Activated CD4-positive, alpha-beta T cell treated with anti-CD3 and anti-CD28 coated beads for 36 hours (primary cell): ENCODE measurements at regions not wholly inside any gene's neighbourhood (a gene's known extent, or its start where the extent isn't known, plus 50 kb on each side); places are given as distances from the start of the nearest gene placed in this dataset.

Experiments
- ATAC-seq: fragments of 200-7000 bp; cut with Tn5 transposase; one replicate; pipeline ENCODE4 v1.10.0; 2021; ENCODE audit warnings: mild to moderate bottlenecking, moderate library complexity
- CTCF ChIA-PET: fragments of 350-600 bp; sonication (Branson Sonifier 250); formaldehyde crosslinking; loops from one replicate; lab custom pipeline; 2021; ENCODE audit warnings: antibody characterized with exemption; lab: Charles Lee
- POLR2A ChIA-PET: fragments of 350-600 bp; sonication (Branson Sonifier 250); formaldehyde crosslinking; loops from one replicate; lab custom pipeline; 2021; ENCODE audit warnings: antibody characterized with exemption, inconsistent platforms; lab: Charles Lee
- DNase-seq: peaks from one replicate; pipeline ENCODE4 v3.0.0-alpha.2; 2020
- H3K27ac Mint-ChIP-seq: one replicate; pipeline ENCODE4 v1.8.0; 2021; ENCODE audit warnings: mixed read lengths
- H3K27me3 Mint-ChIP-seq: one replicate; pipeline ENCODE4 v1.8.0; 2021; ENCODE audit warnings: mixed read lengths
- H3K36me3 Mint-ChIP-seq: one replicate; pipeline ENCODE4 v1.8.0; 2021; ENCODE audit warnings: low read depth, mixed read lengths
- H3K4me1 Mint-ChIP-seq: one replicate; pipeline ENCODE4 v1.8.0; 2021; ENCODE audit warnings: mixed read lengths
- H3K4me3 Mint-ChIP-seq: one replicate; pipeline ENCODE4 v1.8.0; 2021; ENCODE audit warnings: mild to moderate bottlenecking, moderate library complexity, mixed read lengths
- H3K9me3 Mint-ChIP-seq: one replicate; pipeline ENCODE4 v1.8.0; 2021; ENCODE audit warnings: low read depth, mixed read lengths
- intact Hi-C, 2 experiments: fragments of 100-400 bp; cut with DNase I in 1 of 2; cut with micrococcal nuclease in 1 of 2; formaldehyde crosslinking; loops; one replicate each; pipeline versions ENCODE4 v1.14.2 to v1.15.1; 2022 to 2024; cut with DNase I, micrococcal nuclease

DNA sequence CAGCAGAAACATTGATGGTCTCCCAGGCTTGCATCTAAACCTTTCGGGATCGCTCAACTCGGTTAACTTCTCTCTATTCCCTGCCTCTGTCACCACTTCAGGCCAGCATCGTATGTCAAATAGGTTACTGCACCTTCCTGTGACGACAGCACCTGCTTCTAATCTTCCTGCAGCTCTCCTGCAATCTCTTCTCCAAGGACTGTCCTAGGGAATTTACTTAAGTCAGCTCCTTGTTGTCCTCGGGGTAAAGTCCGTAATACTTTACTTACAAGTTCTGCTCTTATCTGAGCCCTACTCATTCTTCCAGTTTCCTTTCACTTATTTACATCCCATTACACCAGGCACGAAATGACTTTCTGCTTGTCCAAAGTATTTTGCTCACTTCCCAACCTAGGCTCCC, 372.7 kb upstream of the AKR1E2 start:
- Mint-ChIP-seq H3K4me1 (peaks cover 9% of the 10 kb centered on the region), H3K4me3 (no peak overlapping the region), H3K27me3 (peaks cover 7% of the 10 kb centered on the region), H3K9me3 (no peaks in the 10 kb centered on the region), H3K27ac (no peak overlapping the region), H3K36me3 (no peaks in the 10 kb centered on the region)
- ATAC-seq = no peak
- CTCF ChIA-PET = no interaction called here
- no peak for DNase-seq
- intact Hi-C loops = no loop called here
- POLR2A ChIA-PET = no interaction called here

DNA sequence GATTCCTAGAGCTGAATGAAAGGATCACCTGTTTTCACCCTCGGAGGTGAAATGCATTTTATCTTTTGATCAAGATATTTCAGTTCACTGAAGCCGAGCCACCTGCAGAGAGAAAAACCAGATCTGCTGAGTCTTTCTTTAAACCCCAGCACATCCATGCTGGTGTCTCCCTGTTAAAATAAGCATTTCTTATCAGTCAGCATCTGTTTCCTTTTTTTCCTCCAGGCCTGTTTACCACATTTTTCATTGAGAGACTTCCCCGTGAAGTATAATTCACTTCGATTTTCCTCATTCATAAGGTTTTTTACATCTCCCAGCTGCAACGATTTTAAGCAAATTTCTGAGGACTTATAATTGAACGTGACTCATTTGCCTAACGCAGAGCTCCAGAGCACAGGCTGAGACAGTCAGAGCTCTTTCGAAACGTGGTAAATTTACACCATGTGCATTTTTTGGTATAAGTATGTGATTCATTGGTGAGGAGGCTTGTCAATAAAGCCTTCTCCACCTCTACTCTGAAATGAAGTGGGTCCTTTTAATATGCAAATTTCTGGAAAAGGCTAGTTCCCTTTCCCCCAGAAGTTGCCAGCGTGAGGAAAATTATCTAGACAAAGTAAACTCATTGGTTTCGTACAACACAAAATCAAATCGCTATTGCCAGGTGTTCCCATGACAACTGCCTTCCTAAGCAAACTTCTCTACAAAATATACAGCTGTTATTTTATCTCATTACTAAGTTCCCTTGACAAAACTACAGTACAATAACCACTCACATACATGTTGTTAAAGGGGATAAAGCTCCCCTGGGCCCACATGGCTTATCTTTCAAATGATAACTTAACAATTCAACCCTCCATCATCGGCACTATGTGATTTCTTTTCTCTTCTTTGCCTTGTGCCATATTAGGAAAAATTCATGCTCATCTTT, 374.8 kb upstream of the AKR1E2 start:
- DNase-seq = peak; percentile 11
- intact Hi-C loops = no loop called here
- no peaks in the 10 kb centered on the region for H3K9me3 Mint-ChIP-seq
- H3K27me3 Mint-ChIP-seq = peaks cover 7% of the 10 kb centered on the region
- no peaks in the 10 kb centered on the region for H3K36me3 Mint-ChIP-seq
- ChIA-PET CTCF (interaction anchor here (1.5 kb wide), 1 partner anchor 13 kb away, joined by 4 read pairs; no protein-coding TSS in a partner anchor), POLR2A (interaction anchor here (0.6 to 0.7 kb wide), 3 partner anchors 127 to 228 kb away, joined by 3 to 4 read pairs (median 4); no protein-coding TSS in a partner anchor)
- no peak overlapping the region for H3K4me3 Mint-ChIP-seq
- ATAC-seq = peak; percentile 90
- peaks cover 9% of the 10 kb centered on the region for H3K4me1 Mint-ChIP-seq
- no peak overlapping the region for H3K27ac Mint-ChIP-seq

DNA sequence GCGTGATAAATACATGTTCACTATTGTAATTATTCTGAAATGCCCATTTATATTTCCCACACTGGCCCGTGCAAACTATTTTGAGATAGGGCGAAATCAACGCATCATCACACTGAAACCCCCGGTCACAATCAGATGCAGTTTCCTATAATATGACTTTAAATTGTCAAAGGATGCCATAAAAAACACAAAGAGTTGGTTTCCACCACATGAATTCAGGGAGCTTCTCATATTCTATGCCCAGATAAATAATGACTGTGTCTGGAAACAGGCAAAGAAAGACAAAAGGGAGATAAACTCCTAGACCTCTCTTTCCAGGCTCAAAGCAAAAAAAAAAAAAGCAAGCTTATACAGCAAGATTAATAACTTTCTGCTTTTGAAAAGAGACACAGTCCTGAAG, 375.8 kb upstream of the AKR1E2 start:
- H3K9me3 Mint-ChIP-seq = no peaks in the 10 kb centered on the region

DNA sequence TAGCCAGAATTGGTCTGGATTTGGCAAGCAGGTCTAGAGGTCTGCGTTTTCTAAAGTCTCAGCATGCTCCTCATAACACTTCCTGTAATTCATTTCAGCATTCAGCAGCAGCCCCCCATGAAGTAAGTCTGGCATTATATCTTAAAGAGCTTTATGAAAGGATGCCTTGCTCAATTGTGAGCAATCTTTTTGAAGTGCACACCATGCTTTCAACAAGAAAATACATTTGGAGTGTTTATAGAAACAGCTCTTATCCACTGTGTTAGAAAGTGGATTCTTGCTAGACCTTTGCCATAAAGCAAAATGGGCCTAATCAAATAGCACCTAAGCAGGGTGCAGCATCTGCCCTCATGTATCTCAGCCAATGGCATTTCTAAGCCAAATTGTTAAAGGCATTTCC, 378.0 kb upstream of the AKR1E2 start:
- no peak for DNase-seq
- peaks cover 10% of the 10 kb centered on the region for H3K9me3 Mint-ChIP-seq
- POLR2A ChIA-PET = no interaction called here
- no peak overlapping the region for H3K27ac Mint-ChIP-seq
- no peak overlapping the region for H3K4me3 Mint-ChIP-seq
- H3K36me3 Mint-ChIP-seq = peaks cover 4% of the 10 kb centered on the region
- CTCF ChIA-PET = interaction anchor here (1.3 kb wide), 1 partner anchor 35 kb away, joined by 3 read pairs; no protein-coding TSS in a partner anchor
- H3K4me1 Mint-ChIP-seq = peaks cover 9% of the 10 kb centered on the region
- peaks cover 6% of the 10 kb centered on the region for H3K27me3 Mint-ChIP-seq
- no peak for ATAC-seq
- intact Hi-C loops = no loop called here

More for the DNA sequence above, 375.8 kb upstream of the AKR1E2 start:
- intact Hi-C loops = no loop called here
- Mint-ChIP-seq H3K4me1 (peaks cover 9% of the 10 kb centered on the region), H3K4me3 (no peak overlapping the region), H3K27me3 (peaks cover 7% of the 10 kb centered on the region), H3K27ac (no peak overlapping the region), H3K36me3 (no peaks in the 10 kb centered on the region)
- POLR2A ChIA-PET = no interaction called here
- ATAC-seq (no peak), DNase-seq (no peak)
- CTCF ChIA-PET = interaction anchor here (1.5 kb wide), 1 partner anchor 12 kb away, joined by 4 read pairs; no protein-coding TSS in a partner anchor

DNA sequence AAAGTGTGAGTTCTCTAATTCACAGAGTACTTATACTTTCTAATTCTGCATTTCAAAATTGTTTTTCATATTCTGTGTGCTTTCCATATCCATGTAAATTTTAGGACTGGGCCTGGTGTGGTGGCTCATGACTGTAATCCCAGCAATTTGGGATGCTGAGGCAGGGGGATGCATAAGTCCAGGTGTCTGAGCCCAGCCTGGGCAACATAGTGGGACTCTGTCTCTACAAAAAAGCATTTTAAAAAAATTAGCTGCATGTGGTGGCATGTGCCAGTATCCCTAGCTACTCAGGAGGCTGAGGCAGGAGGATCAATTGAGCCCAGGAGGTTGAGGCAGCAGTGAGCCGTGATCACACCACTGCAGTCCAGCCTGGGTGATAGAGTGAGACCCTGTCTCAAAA, 382.6 kb upstream of the AKR1E2 start:
- Mint-ChIP-seq H3K9me3 (peaks cover 14% of the 10 kb centered on the region), H3K27me3 (peaks cover 2% of the 10 kb centered on the region), H3K27ac (no peak overlapping the region), H3K4me1 (no peaks in the 10 kb centered on the region), H3K4me3 (no peak overlapping the region), H3K36me3 (peaks cover 5% of the 10 kb centered on the region)
- no peak for DNase-seq
- ATAC-seq = no peak
- intact Hi-C loops = no loop called here
- CTCF ChIA-PET = no interaction called here
- POLR2A ChIA-PET = no interaction called here

GRCh38 chr10:4442296-4442695, 383.7 kb upstream of the AKR1E2 start:
- CTCF ChIA-PET = no interaction called here
- no peak overlapping the region for H3K27ac Mint-ChIP-seq
- H3K4me3 Mint-ChIP-seq = no peak overlapping the region
- no peaks in the 10 kb centered on the region for H3K4me1 Mint-ChIP-seq
- POLR2A ChIA-PET = no interaction called here
- ATAC-seq = no peak
- peaks cover 5% of the 10 kb centered on the region for H3K36me3 Mint-ChIP-seq
- H3K27me3 Mint-ChIP-seq = peaks cover 2% of the 10 kb centered on the region
- intact Hi-C loops = no loop called here
- no peak for DNase-seq
- H3K9me3 Mint-ChIP-seq = peaks cover 14% of the 10 kb centered on the region

GRCh38 chr10:4440260-4440659, 385.7 kb upstream of the AKR1E2 start:
- ATAC-seq = no peak
- CTCF ChIA-PET = no interaction called here
- Mint-ChIP-seq H3K4me1 (no peaks in the 10 kb centered on the region), H3K27ac (no peak overlapping the region), H3K27me3 (peaks cover 2% of the 10 kb centered on the region), H3K4me3 (no peak overlapping the region), H3K36me3 (peaks cover 5% of the 10 kb centered on the region), H3K9me3 (peaks cover 14% of the 10 kb centered on the region)
- POLR2A ChIA-PET = no interaction called here
- DNase-seq = no peak
- intact Hi-C loops = no loop called here

- no peaks in the 10 kb centered on the region for H3K36me3 Mint-ChIP-seq
- ChIA-PET CTCF (interaction anchor here (1.3 kb wide), 1 partner anchor 12 kb away, joined by 4 read pairs; no protein-coding TSS in a partner anchor), POLR2A (interaction anchor here (0.6 kb wide), 1 partner anchor 1418 kb away, joined by 4 read pairs; no protein-coding TSS in a partner anchor)
- H3K9me3 Mint-ChIP-seq = peaks cover 2% of the 10 kb centered on the region
- no peaks in the 10 kb centered on the region for H3K4me1 Mint-ChIP-seq
- H3K27ac Mint-ChIP-seq = no peak overlapping the region
- DNase-seq = no peak
- no peaks in the 10 kb centered on the region for H3K27me3 Mint-ChIP-seq
- no peak overlapping the region for H3K4me3 Mint-ChIP-seq
- intact Hi-C loops = no loop called here
- no peak for ATAC-seq
Measured at GRCh38 chr10:4437791-4438190, 388.2 kb upstream of the AKR1E2 start.

GRCh38 chr10:4437061-4437460, 388.9 kb upstream of the AKR1E2 start:
- no peaks in the 10 kb centered on the region for H3K36me3 Mint-ChIP-seq
- CTCF ChIA-PET = no interaction called here

GRCh38 chr10:4436103-4436502, 389.9 kb upstream of the AKR1E2 start:
- no peaks in the 10 kb centered on the region for H3K9me3 Mint-ChIP-seq
- DNase-seq (no peak), ATAC-seq (no peak)
- ChIA-PET CTCF (no interaction called here), POLR2A (no interaction called here)
- H3K27ac Mint-ChIP-seq = no peak overlapping the region
- no peak overlapping the region for H3K4me3 Mint-ChIP-seq
- H3K36me3 Mint-ChIP-seq = no peaks in the 10 kb centered on the region
- H3K4me1 Mint-ChIP-seq = no peaks in the 10 kb centered on the region
- intact Hi-C loops = no loop called here
- no peaks in the 10 kb centered on the region for H3K27me3 Mint-ChIP-seq

More at GRCh38 chr10:4437061-4437460, 388.9 kb upstream of the AKR1E2 start:
- no peak for ATAC-seq
- Mint-ChIP-seq H3K27ac (no peak overlapping the region), H3K27me3 (no peaks in the 10 kb centered on the region), H3K4me1 (no peaks in the 10 kb centered on the region), H3K4me3 (no peak overlapping the region), H3K9me3 (no peaks in the 10 kb centered on the region)
- intact Hi-C loops = no loop called here
- POLR2A ChIA-PET = no interaction called here
- no peak for DNase-seq

DNA sequence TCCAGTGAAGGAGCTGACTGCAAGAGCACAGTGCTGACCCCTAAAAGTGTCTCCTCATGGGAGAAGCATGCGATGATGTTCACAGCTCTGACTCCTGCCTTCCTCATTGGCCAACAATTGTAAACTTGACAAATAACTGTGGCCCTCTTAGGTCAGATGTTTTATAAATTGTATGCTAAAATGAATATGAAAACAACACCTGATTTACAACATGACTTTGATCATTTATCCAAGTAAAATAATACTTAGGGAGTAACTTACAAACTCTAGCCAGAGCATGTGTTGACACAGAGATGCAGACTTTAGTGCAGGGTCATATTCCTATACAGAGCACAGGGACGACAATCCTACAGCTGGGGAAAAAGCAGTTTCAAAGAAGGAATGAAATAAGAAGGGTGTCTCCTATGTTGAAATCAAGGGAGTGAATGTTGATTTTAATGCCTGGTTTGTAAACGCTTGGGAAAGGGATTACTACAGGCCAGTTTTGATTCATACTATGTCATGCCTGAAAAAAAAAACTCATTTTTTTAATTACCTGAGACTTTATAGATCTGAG, 391.4 kb upstream of the AKR1E2 start:
- CTCF ChIA-PET = no interaction called here
- Mint-ChIP-seq H3K9me3 (no peaks in the 10 kb centered on the region), H3K27me3 (no peaks in the 10 kb centered on the region), H3K27ac (no peak overlapping the region), H3K4me1 (no peaks in the 10 kb centered on the region), H3K4me3 (no peak overlapping the region), H3K36me3 (no peaks in the 10 kb centered on the region)
- intact Hi-C loops = no loop called here
- POLR2A ChIA-PET = no interaction called here
- no peak for DNase-seq
- no peak for ATAC-seq

- H3K36me3 Mint-ChIP-seq = no peaks in the 10 kb centered on the region
- ChIA-PET CTCF (no interaction called here), POLR2A (no interaction called here)
- H3K4me3 Mint-ChIP-seq = no peak overlapping the region
- no peak for ATAC-seq
- no peaks in the 10 kb centered on the region for H3K27me3 Mint-ChIP-seq
- no peak for DNase-seq
- H3K27ac Mint-ChIP-seq = no peak overlapping the region
- intact Hi-C loops = no loop called here
- no peaks in the 10 kb centered on the region for H3K9me3 Mint-ChIP-seq
- H3K4me1 Mint-ChIP-seq = no peaks in the 10 kb centered on the region
Measured at GRCh38 chr10:4434105-4434504, 391.9 kb upstream of the AKR1E2 start.
